Heart left ventricle (tissue), 13 donors: ENCODE measurements at regions not wholly inside any gene's neighbourhood (a gene's known extent, or its start where the extent isn't known, plus 50 kb on each side); places are given as distances from the start of the nearest gene placed in this dataset.

Experiments used
- CTCF ChIP-seq, 12 donors: fragments of 200-600 bp; sonication (generic) in 4 of 12; IDR thresholded peaks; one replicate each; pipeline versions ENCODE4 v1.5.0 to v1.8.0; 2018 to 2022; ENCODE audit warnings: antibody characterized with exemption in 12 of 12, mild to moderate bottlenecking in 5 of 12
- POLR2A ChIP-seq, 2 donors: fragments of 450-650 bp; IDR thresholded peaks; one replicate each; pipeline ENCODE4 v1.6.1; 2017; ENCODE audit warnings: antibody characterized with exemption in 2 of 2, mild to moderate bottlenecking in 2 of 2, moderate library complexity in 2 of 2
- donor health status: ischemic (EF 13 %, LVEDD 7.1; RV severe dilation, severe dysfunction).
- donor health status: DM: no; HTN: yes; CAD: no.
- donor health status: DM: no; HTN: no; CAD: no.
- donor health status: ischemic (EF 25% LVEDD 6.9; RV normal size, moderate dysfunction).
- donor health status: ischemic (EF 25% LVEDD 5.7; RV mildly dilated, moderate dysfunction).
- donor health status: ischemic (EF 35%, LVEDD 5.7; RV mildly dilated, moderate dysfunction).
- donor health status: nonischemic (EF 11% LVEDD 7.7; RV severe dilation, severe dysfunction).
- donor health status: DM: yes; HTN: yes; CAD: no.
- donor health status: PGD.
- donor health status: ischemic (EF 29% LVEDD 5.4; RV normal size, mild dysfunction).
- donor health status: nonischemic (EF 23%, LVEDD 6.1; RV moderate dilation, normal function).

- TF ChIP-seq CTCF (IDR thresholded peaks at IDR 0.05) (no peak), POLR2A (IDR thresholded peaks at IDR 0.05) (no peak)
These were observed 247.9 kb downstream of the HNRNPD start for GRCh38 chr4:82125787-82126297.
